ENCODE measurements at regions not wholly inside any gene's neighbourhood (a gene's known extent, or its start where the extent isn't known, plus 50 kb on each side); places are given as distances from the start of the nearest gene placed in this dataset.
"Not testable (repeated sequence)": the region's sequence is repeated elsewhere in the genome, so short reads cannot be mapped to it uniquely, and the experiment has no call there.

- not testable (repeated sequence) for H3K27ac Mint-ChIP-seq, H3K27me3 Mint-ChIP-seq, H3K9me3 Mint-ChIP-seq, H3K4me1 Mint-ChIP-seq, H3K4me3 Mint-ChIP-seq, H3K36me3 Mint-ChIP-seq
These were observed 97.8 kb upstream of the PZP start for GRCh38 chr12:9306004-9306403.

GRCh38 chr12:9304540-9304939 is 96.3 kb upstream of the PZP start:
- not testable (repeated sequence) for H3K27ac Mint-ChIP-seq, H3K9me3 Mint-ChIP-seq, H3K4me1 Mint-ChIP-seq, H3K4me3 Mint-ChIP-seq, H3K27me3 Mint-ChIP-seq, H3K36me3 Mint-ChIP-seq

DNA sequence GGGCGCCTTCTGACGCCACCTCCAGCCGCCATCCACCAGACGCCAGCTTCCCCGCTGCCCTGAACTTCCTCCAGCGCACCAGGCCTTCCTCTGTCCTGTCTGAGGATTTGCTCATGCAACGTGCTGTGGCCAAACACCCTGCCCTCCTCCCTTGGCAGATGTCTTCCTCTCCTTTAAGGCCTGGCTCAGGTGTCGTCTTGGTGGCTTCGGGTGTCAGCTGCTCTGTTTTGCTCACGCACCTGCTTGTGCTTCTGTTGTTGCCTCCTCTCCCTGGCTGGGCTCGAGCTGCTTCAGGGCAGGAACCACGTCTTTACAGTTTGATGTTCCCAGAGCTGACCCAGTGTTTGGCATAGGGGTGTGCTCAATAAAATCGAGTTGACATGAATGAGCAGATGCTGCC is 87.7 kb upstream of the PZP start:
- not testable (repeated sequence) for H3K36me3 Mint-ChIP-seq, H3K27ac Mint-ChIP-seq, H3K27me3 Mint-ChIP-seq, H3K4me3 Mint-ChIP-seq, H3K4me1 Mint-ChIP-seq, H3K9me3 Mint-ChIP-seq

DNA sequence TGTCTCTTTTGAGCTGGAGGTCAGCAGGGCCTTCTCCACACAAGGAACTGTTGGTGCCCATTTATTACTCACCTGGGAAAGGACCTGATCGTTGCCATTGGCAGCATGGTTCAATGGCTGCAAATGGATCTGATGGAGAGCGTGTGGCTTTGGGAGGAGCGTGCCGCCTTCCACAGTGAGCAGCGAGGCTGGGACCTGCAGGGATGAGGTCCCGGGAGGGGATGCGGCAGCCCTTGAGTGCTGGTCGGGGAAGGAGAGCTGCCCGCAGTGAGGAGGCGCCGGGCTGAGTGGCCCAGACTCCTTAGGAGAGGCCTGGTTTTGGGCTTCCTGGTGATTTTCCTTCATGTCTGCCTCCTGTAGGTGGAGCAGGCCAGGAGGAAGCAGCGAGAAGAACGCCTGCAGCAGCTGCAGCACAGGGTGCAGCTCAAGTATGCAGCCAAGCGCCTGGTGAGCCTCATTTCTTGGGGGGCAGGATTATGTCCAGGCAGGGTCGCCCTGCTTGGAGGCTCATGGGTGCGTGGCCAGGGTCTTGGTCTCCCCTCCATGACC is 86.0 kb upstream of the PZP start:
- H3K27ac Mint-ChIP-seq, H3K4me3 Mint-ChIP-seq, H3K4me1 Mint-ChIP-seq, H3K36me3 Mint-ChIP-seq, H3K9me3 Mint-ChIP-seq, H3K27me3 Mint-ChIP-seq: not testable (repeated sequence)

DNA sequence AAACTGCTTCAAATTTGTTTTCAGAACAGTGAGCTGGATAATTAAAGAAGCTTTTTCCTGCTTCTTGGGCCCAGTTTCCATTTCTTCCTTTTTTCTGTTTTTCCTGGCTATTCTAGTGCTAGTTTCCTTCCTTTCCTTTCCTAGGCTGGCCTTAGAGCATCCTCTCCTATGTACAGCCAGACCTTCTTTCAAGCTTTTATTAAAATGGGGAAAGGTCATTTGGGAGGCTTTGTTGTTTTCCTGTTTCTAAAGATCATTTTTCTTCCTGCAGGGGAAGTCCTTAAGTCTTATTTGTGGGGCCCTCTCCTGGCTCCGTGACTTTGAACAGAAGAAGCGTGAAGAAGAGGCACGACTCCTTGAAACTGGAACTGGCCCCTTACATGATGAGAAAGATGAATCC is 85.2 kb upstream of the PZP start:
- not testable (repeated sequence) for H3K27me3 Mint-ChIP-seq, H3K4me1 Mint-ChIP-seq, H3K27ac Mint-ChIP-seq, H3K9me3 Mint-ChIP-seq, H3K4me3 Mint-ChIP-seq, H3K36me3 Mint-ChIP-seq

- not testable (repeated sequence) for H3K36me3 Mint-ChIP-seq, H3K9me3 Mint-ChIP-seq, H3K27ac Mint-ChIP-seq, H3K4me3 Mint-ChIP-seq, H3K4me1 Mint-ChIP-seq, H3K27me3 Mint-ChIP-seq
These were observed 81.8 kb upstream of the PZP start for GRCh38 chr12:9289984-9290383.

GRCh38 chr12:9284724-9285123 is 76.5 kb upstream of the PZP start:
- not testable (repeated sequence) for H3K36me3 Mint-ChIP-seq, H3K27me3 Mint-ChIP-seq, H3K4me1 Mint-ChIP-seq, H3K27ac Mint-ChIP-seq, H3K9me3 Mint-ChIP-seq
- peak overlapping the region; percentile 100 for H3K4me3 Mint-ChIP-seq

- not testable (repeated sequence) for H3K36me3 Mint-ChIP-seq, H3K27me3 Mint-ChIP-seq, H3K9me3 Mint-ChIP-seq, H3K4me1 Mint-ChIP-seq
- Mint-ChIP-seq H3K4me3 (peak overlapping the region; percentile 100), H3K27ac (peak overlapping the region; percentile 96)
These were observed 76.0 kb upstream of the PZP start for GRCh38 chr12:9284197-9284596.

DNA sequence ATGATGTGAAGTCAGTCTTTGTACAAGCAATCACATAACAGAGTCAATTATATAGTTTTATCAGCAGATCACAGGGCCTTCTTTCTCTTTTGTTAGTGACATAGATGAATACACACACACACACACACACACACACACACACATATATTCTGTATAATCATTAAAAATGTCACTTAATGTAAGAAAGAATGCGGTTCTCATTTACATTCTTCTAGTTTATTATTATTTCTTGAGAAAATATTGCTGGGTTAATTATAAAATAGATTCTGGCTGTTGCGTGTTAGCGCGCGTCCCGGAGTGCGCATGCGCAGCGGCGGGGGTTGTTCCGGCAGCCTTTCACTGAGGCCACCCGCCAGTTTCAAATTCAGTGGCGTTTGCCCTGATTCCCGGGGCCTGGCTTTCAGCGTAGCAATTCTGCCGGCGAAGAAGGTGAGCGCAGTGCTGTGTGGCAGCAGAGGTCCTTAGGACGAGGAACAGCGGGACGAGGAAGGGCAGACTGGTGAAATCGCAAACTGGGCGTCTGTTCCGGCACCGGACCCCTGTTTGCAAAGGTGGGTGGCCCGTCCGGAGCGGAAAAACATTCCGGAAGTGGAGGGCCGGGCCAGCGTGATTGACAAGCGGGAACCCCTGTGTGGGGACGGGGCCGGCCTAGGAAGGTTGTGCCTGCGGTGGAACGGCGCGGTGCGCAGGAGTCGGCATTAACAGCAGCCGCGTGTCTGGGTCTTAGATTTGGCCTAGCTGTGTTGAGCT is 75.3 kb upstream of the PZP start:
- not testable (repeated sequence) for H3K9me3 Mint-ChIP-seq, H3K27me3 Mint-ChIP-seq, H3K36me3 Mint-ChIP-seq, H3K4me1 Mint-ChIP-seq
- Mint-ChIP-seq H3K27ac (peak overlapping the region; percentile 99), H3K4me3 (peak overlapping the region; percentile 100)

DNA sequence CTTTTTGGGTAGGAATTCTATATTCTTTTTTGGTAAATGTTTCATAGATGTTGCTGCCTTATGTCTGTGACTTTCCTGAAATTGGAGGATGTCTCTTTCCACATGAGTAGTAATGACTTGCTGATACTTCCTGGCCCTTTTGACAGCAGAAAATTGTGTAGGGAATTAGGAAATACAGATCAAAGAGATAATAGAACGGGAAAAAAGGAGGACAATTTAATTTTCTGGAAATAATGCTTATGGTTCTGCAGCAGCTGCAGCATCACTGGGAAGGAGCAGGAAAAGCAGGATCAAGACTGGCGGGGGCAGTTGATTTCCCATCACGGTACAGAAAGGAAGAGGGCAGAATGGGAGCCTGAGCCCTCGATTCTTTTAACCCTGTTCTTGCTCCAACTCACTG is 68.8 kb upstream of the PZP start:
- H3K4me1 Mint-ChIP-seq, result no peaks in the 10 kb centered on the region
- H3K27ac Mint-ChIP-seq, result no peak overlapping the region
- peaks cover 6% of the 10 kb centered on the region for H3K27me3 Mint-ChIP-seq

GRCh38 chr12:9273276-9273675 is 65.1 kb upstream of the PZP start:
- H3K27ac Mint-ChIP-seq, result no peak overlapping the region
- no peaks in the 10 kb centered on the region for H3K9me3 Mint-ChIP-seq
- no peaks in the 10 kb centered on the region for H3K4me1 Mint-ChIP-seq
- H3K4me3 Mint-ChIP-seq, result no peak overlapping the region
- peaks cover 2% of the 10 kb centered on the region for H3K36me3 Mint-ChIP-seq
- peaks cover 5% of the 10 kb centered on the region for H3K27me3 Mint-ChIP-seq

More for the DNA sequence above, 68.8 kb upstream of the PZP start:
- H3K36me3 Mint-ChIP-seq, result peaks cover 2% of the 10 kb centered on the region
- no peaks in the 10 kb centered on the region for H3K9me3 Mint-ChIP-seq
- H3K4me3 Mint-ChIP-seq, result no peak overlapping the region

- H3K36me3 Mint-ChIP-seq, result no peaks in the 10 kb centered on the region
- no peak overlapping the region for H3K27ac Mint-ChIP-seq
- H3K9me3 Mint-ChIP-seq, result no peaks in the 10 kb centered on the region
- H3K4me3 Mint-ChIP-seq, result no peak overlapping the region
- H3K4me1 Mint-ChIP-seq, result no peaks in the 10 kb centered on the region
- peaks cover 3% of the 10 kb centered on the region for H3K27me3 Mint-ChIP-seq
These were observed 63.7 kb upstream of the PZP start for GRCh38 chr12:9271875-9272274.

DNA sequence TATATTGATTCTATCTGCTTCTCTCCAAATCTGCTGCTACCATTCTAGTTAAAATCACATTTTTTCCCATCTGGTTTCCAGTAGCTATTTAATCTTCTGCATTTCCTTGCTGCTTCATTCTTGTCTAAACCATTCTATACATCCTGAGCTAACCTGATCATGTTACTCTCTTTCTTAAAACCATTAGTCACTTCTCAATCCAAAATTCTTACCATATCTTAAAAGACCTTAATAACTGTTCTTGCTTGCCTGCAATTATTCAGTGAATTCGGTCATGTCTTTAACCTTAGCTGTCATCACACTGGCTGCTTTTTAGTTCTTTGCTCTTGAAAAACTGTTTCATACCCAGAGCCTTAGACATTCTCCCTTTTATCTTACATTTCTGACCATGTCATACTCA is 56.4 kb upstream of the PZP start:
- no peaks in the 10 kb centered on the region for H3K4me1 Mint-ChIP-seq
- no peak overlapping the region for H3K27ac Mint-ChIP-seq
- no peaks in the 10 kb centered on the region for H3K9me3 Mint-ChIP-seq
- no peaks in the 10 kb centered on the region for H3K36me3 Mint-ChIP-seq
- no peak overlapping the region for H3K4me3 Mint-ChIP-seq
- H3K27me3 Mint-ChIP-seq, result no peaks in the 10 kb centered on the region

- Mint-ChIP-seq H3K9me3 (no peaks in the 10 kb centered on the region), H3K4me3 (no peak overlapping the region), H3K4me1 (no peaks in the 10 kb centered on the region), H3K36me3 (peaks cover 2% of the 10 kb centered on the region), H3K27me3 (no peaks in the 10 kb centered on the region), H3K27ac (no peak overlapping the region)
These were observed 52.7 kb upstream of the PZP start for GRCh38 chr12:9260931-9261330.

- no peaks in the 10 kb centered on the region for H3K4me1 Mint-ChIP-seq
- H3K4me3 Mint-ChIP-seq, result no peak overlapping the region
- H3K9me3 Mint-ChIP-seq, result no peaks in the 10 kb centered on the region
- H3K27me3 Mint-ChIP-seq, result no peaks in the 10 kb centered on the region
- peaks cover 4% of the 10 kb centered on the region for H3K36me3 Mint-ChIP-seq
- no peak overlapping the region for H3K27ac Mint-ChIP-seq
These were observed 50.5 kb upstream of the PZP start for GRCh38 chr12:9258676-9259075.
